Large intestine (tissue), 3 donors: ENCODE measurements at regions not wholly inside any gene's neighbourhood (a gene's known extent, or its start where the extent isn't known, plus 50 kb on each side); places are given as distances from the start of the nearest gene placed in this dataset.

Experiments
- DNase-seq, 2 donors: peaks; one replicate each; pipeline versions ENCODE4 v3.0.0 to v3.0.0-alpha.2; 2013
- H3K27ac ChIP-seq: one replicate; pipeline ENCODE4 v1.5.1; 2013; ENCODE audit warnings: low read length
- H3K27me3 ChIP-seq: 2 replicates; pipeline ENCODE4 v1.6.1; 2013; ENCODE audit warnings: low read length; ENCODE audit not compliant: control insufficient read depth, insufficient read depth
- H3K36me3 ChIP-seq: 2 replicates; pipeline ENCODE4 v1.6.1; 2013; ENCODE audit warnings: low read length; ENCODE audit not compliant: control insufficient read depth, insufficient read depth
- H3K4me1 ChIP-seq: one replicate; pipeline ENCODE4 v1.6.1; 2013; ENCODE audit warnings: low read length; ENCODE audit not compliant: control insufficient read depth, insufficient read depth
- H3K4me3 ChIP-seq: one replicate; pipeline ENCODE4 v1.5.1; 2013; ENCODE audit warnings: low read length
- H3K9me3 ChIP-seq: one replicate; pipeline ENCODE4 v1.6.1; 2013; ENCODE audit warnings: mild to moderate bottlenecking, low read depth, low read length, moderate library complexity; ENCODE audit not compliant: control insufficient read depth
- WGBS: methylation state at CpG from one replicate; pipeline ENCODE4 v1.1.5; 2013; ENCODE audit warnings: low lambda C conversion rate; ENCODE audit not compliant: insufficient coverage; 5-methylcytosine and 5-hydroxymethylcytosine counted together

- no CpG with 5 or more reads among the region's 1 CpG for WGBS
- H3K9me3 ChIP-seq = no peaks in the 10 kb centered on the region
- no peak overlapping the region for H3K4me3 ChIP-seq
- no peak for DNase-seq
- H3K4me1 ChIP-seq = no peaks in the 10 kb centered on the region
- no peaks in the 10 kb centered on the region for H3K36me3 ChIP-seq
- no peak overlapping the region for H3K27ac ChIP-seq
- H3K27me3 ChIP-seq = peaks cover 7% of the 10 kb centered on the region
Observed at GRCh38 chr9:88775037-88775471, 216.2 kb upstream of the S1PR3 start.

GRCh38 chr9:88775559-88775958 is 215.7 kb upstream of the S1PR3 start:
- Histone ChIP-seq H3K36me3 (no peaks in the 10 kb centered on the region), H3K4me1 (no peaks in the 10 kb centered on the region), H3K27ac (no peak overlapping the region), H3K27me3 (peaks cover 7% of the 10 kb centered on the region), H3K9me3 (no peaks in the 10 kb centered on the region), H3K4me3 (no peak overlapping the region)
- no peak for DNase-seq
- 100% methylated on average over 1 of the region's 6 CpGs for WGBS

DNA sequence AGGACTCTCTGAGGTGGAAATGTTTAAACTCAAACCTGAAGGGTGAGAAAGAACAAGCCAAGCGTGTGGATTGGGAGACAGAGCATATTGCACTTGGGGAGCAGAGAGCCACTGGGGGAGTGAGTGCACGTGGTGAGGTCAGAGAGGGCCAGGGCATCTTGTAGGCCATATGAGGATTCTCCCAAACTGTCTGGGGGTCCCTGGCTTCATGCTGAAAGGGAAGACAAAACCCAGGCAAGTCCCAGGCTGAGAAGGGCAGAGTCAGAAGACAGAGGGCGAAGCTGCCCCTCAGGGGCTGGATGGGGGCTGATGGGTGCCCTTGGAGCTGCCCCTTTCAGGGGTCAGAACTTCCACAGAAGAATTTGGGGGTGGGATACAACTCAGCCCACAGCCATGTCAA is 215.3 kb upstream of the S1PR3 start:
- Histone ChIP-seq H3K4me3 (no peak overlapping the region), H3K27me3 (peaks cover 7% of the 10 kb centered on the region), H3K36me3 (no peaks in the 10 kb centered on the region), H3K9me3 (no peaks in the 10 kb centered on the region), H3K4me1 (no peaks in the 10 kb centered on the region), H3K27ac (no peak overlapping the region)
- WGBS = no CpG with 5 or more reads among the region's 3 CpGs
- DNase-seq = no peak

DNA sequence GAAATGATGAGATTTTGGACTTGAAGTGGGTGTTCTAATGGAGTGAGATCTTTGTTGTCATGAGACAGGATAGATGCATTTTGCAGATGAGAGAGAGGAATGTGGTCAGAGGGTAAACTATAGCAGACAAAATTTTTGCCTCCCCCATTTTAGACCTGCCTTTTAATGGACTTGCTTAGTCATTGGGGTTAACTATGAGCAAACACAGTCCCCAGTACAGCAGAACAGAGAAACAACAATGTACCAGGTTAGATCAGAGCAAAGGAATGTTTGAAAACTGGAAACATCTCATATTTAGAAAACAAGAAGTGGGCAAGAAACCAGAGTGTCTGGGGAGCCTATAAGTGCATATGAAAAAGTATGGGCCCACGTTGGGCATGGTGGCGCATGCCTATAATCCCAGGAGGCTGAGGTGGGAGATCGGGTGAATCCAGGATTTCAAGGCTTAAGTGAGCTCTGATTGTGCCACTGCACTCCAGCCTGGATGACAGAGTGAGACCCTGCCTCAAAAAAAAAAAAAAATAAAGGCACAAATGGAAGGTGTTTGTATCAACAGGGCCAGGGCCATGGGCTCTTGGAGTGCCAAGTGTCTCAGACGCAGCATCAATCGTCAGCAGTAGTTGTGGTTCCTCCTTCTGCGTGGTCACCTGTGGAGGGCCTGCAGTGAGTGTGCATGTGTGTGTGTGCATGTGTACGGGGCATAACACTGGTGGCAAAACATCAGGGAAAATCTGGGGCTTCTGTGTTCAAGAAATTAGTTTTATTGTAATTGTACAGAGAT is 214.4 kb upstream of the S1PR3 start:
- H3K36me3 ChIP-seq = no peaks in the 10 kb centered on the region
- H3K4me3 ChIP-seq = no peak overlapping the region
- H3K4me1 ChIP-seq = no peaks in the 10 kb centered on the region
- no CpG with 5 or more reads among the region's 7 CpGs for WGBS
- no peak for DNase-seq
- H3K27ac ChIP-seq = no peak overlapping the region
- no peaks in the 10 kb centered on the region for H3K9me3 ChIP-seq
- H3K27me3 ChIP-seq = peaks cover 7% of the 10 kb centered on the region

GRCh38 chr9:88777498-88778312 is 213.6 kb upstream of the S1PR3 start:
- no peaks in the 10 kb centered on the region for H3K36me3 ChIP-seq
- H3K4me1 ChIP-seq = no peaks in the 10 kb centered on the region
- H3K4me3 ChIP-seq = no peak overlapping the region
- peak in 1 of 2 donors; percentile 22 for DNase-seq
- peaks cover 7% of the 10 kb centered on the region for H3K27me3 ChIP-seq
- 73% methylated on average over 2 of the region's 12 CpGs for WGBS
- no peak overlapping the region for H3K27ac ChIP-seq
- no peaks in the 10 kb centered on the region for H3K9me3 ChIP-seq

GRCh38 chr9:88781628-88782391 is 209.5 kb upstream of the S1PR3 start:
- WGBS = no CpG with 5 or more reads among the region's 7 CpGs
- DNase-seq = peak in 1 of 2 donors; percentile 17
- peaks cover 3% of the 10 kb centered on the region for H3K27me3 ChIP-seq
- H3K4me1 ChIP-seq = no peaks in the 10 kb centered on the region
- no peak overlapping the region for H3K27ac ChIP-seq
- no peaks in the 10 kb centered on the region for H3K9me3 ChIP-seq
- no peaks in the 10 kb centered on the region for H3K36me3 ChIP-seq
- H3K4me3 ChIP-seq = no peak overlapping the region

DNA sequence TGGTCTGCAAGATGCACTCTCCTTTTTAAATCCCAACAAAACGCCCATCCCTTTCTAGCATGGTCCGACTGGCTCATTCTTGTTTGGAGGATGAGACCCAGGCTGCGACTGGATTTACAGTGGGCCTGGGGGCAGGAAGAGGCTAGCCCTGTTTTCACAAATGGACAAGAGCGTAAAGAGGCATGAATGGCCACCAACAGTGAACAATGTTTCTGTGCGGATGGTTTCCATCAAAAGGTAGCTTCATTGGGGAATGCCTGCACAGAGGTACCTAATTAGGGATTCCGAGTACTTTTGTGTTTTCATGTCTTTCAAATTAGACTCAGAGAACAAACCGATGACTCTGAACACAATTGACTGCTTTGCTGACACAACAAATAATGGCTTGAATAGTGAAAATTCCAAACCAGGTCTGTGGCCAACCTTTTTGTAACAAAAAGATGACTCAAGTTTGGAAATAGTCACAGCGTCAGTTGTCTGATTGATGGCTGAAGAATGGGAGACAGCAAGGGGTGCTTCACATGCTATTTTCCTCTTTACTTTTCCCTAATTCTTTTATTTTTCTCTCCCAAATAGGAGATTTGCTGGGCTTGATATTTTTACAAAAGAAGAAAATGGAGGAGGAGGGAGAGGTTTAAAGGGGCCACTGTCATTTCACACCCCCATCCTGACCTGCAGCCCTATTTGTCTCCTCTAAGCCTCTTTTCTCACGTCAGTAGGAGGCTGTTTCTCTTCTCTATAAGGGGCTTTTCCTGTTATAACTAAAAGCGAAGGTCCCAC is 208.1 kb upstream of the S1PR3 start:
- no CpG with 5 or more reads among the region's 10 CpGs for WGBS
- DNase-seq = no peak

GRCh38 chr9:88783711-88784083 is 207.6 kb upstream of the S1PR3 start:
- WGBS = no CpG with 5 or more reads among the region's 4 CpGs
- H3K36me3 ChIP-seq = no peaks in the 10 kb centered on the region
- H3K9me3 ChIP-seq = no peaks in the 10 kb centered on the region
- H3K4me3 ChIP-seq = no peak overlapping the region
- no peak overlapping the region for H3K27ac ChIP-seq
- no peak for DNase-seq
- H3K27me3 ChIP-seq = peaks cover 3% of the 10 kb centered on the region
- H3K4me1 ChIP-seq = no peaks in the 10 kb centered on the region

More for the DNA sequence above, 208.1 kb upstream of the S1PR3 start:
- Histone ChIP-seq H3K36me3 (no peaks in the 10 kb centered on the region), H3K27ac (no peak overlapping the region), H3K4me1 (no peaks in the 10 kb centered on the region), H3K4me3 (no peak overlapping the region), H3K27me3 (peaks cover 3% of the 10 kb centered on the region), H3K9me3 (no peaks in the 10 kb centered on the region)

DNA sequence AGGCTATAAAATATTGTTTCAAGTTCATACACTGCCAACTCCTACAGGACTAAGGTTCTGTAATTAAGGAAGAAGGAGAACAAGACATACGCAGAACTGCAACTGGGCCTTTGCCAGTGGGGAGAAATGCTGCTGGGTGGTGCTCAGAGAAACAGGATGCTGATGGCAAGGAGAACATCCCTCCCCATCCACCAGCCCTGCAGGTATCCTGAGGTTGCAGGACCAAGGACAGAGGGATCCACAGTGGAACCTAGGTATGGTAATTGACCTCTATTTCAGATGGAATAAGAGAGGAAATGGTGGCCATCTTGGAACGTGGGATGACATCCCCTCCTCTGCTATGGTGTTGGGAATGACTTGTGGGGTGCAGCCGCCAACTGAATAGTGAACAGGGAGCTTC is 206.3 kb upstream of the S1PR3 start:
- Histone ChIP-seq H3K9me3 (no peaks in the 10 kb centered on the region), H3K4me3 (no peak overlapping the region)
- no CpG with 5 or more reads among the region's 3 CpGs for WGBS

More for the DNA sequence above, 206.3 kb upstream of the S1PR3 start:
- H3K27me3 ChIP-seq = no peaks in the 10 kb centered on the region
- H3K27ac ChIP-seq = no peak overlapping the region
- no peak for DNase-seq
- H3K4me1 ChIP-seq = no peaks in the 10 kb centered on the region
- no peaks in the 10 kb centered on the region for H3K36me3 ChIP-seq
